ENCODE measurements at regions not wholly inside any gene's neighbourhood (a gene's known extent, or its start where the extent isn't known, plus 50 kb on each side); places are given as distances from the start of the nearest gene placed in this dataset.

GRCh38 chr5:155299386-155300005 lies 285.9 kb downstream of the KIF4B start:
- TF ChIP-seq CTCF (IDR thresholded peaks at IDR 0.05; ENCODE audit: low read depth, low read length): no peak
- no peak for DNase-seq (ENCODE audit: extremely low read depth, low read depth)

DNA sequence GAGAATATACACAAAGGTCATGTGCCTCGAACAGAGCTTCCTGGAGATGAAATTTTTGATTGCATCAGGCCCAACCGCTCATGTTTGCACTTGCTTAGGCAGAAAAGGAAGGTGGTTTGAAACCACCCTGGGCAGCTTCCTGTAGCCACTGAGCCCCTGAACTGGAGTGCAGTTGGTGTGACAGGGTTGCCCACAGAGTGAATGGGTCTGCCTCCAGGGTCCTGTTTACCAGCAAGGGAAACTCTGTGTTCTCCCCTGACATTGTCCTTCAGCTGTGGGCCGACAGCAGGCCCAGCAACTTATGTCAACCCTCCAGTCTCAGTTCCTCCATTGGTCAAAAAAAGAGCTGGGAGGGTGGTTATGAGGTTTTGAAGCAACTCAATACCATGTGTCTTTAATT lies 289.6 kb downstream of the KIF4B start:
- no peak for TF ChIP-seq CTCF (IDR thresholded peaks at IDR 0.05; ENCODE audit: low read depth, low read length)
- no peak for DNase-seq (ENCODE audit: extremely low read depth, low read depth)

- TF ChIP-seq CTCF (IDR thresholded peaks at IDR 0.05; ENCODE audit: low read depth, low read length): no peak
- DNase-seq (ENCODE audit: extremely low read depth, low read depth): no peak
Observed at GRCh38 chr5:155307229-155307628, 293.7 kb downstream of the KIF4B start.

DNA sequence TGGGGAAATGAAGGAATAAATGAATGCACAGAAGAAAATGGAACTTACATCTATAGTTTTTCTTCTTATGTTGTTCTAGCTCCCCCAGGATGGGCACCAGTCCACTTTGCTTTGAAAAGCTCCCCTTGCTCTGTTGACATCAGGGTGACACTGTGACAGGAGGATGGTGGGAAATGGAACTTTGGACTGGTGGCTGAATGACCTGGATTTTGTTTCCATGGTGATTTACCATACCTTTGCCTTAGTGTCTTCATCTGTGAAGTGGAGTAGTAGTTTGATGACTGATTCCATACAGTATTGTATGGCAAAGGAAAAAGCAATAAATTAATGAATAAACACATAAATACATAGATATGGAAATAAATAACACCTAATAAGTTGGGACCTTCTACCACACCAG lies 294.7 kb downstream of the KIF4B start:
- TF ChIP-seq CTCF (IDR thresholded peaks at IDR 0.05; ENCODE audit: low read depth, low read length): no peak
- no peak for DNase-seq (ENCODE audit: extremely low read depth, low read depth)

GRCh38 chr5:155309021-155309746 lies 295.6 kb downstream of the KIF4B start:
- no peak for DNase-seq (ENCODE audit: extremely low read depth, low read depth)
- TF ChIP-seq CTCF (IDR thresholded peaks at IDR 0.05; ENCODE audit: low read depth, low read length): no peak

- no peak for DNase-seq (ENCODE audit: extremely low read depth, low read depth)
- TF ChIP-seq CTCF (IDR thresholded peaks at IDR 0.05; ENCODE audit: low read depth, low read length): no peak
Observed at GRCh38 chr5:155311721-155312120, 298.2 kb downstream of the KIF4B start.

DNA sequence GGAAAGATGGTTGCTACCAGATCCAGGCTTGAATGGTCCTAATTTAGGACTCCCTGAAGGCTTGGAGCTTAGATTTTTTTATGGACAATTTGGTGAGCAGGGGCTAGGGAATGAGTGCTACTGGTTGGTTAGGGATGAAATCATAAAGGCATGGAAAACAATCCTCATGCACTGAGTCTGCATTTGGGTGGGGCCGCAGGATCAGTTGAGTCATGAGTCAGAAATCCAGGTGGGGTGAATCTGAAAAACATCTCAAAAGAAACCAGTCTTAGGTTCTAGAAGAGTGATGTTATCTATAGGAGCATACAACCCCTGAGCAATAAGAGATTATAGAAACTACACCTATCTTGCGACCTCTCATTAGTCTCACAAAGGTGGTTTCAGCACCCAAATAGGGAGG lies 300.0 kb downstream of the KIF4B start:
- no peak for TF ChIP-seq CTCF (IDR thresholded peaks at IDR 0.05; ENCODE audit: low read depth, low read length)
- DNase-seq (ENCODE audit: extremely low read depth, low read depth): no peak

Measured in AG09319 (cell line).